Activated CD4-positive, alpha-beta memory T cell treated with anti-CD3 and anti-CD28 coated beads, Interleukin-2, amount 10 ng/mL, durations not matched to agents 7 days and 5 days (primary cell): ENCODE measurements at regions not wholly inside any gene's neighbourhood (a gene's known extent, or its start where the extent isn't known, plus 50 kb on each side); places are given as distances from the start of the nearest gene placed in this dataset.

Experiments used
- CTCF ChIA-PET: fragments of 350-600 bp; sonication (Branson Sonifier 250); formaldehyde crosslinking; loops from one replicate; lab custom pipeline; 2021; ENCODE audit warnings: antibody characterized with exemption, inconsistent platforms; lab: Charles Lee
- POLR2A ChIA-PET: fragments of 350-600 bp; sonication (Branson Sonifier 250); formaldehyde crosslinking; loops from one replicate; lab custom pipeline; 2021; ENCODE audit warnings: antibody characterized with exemption; lab: Charles Lee
- DNase-seq: peaks from one replicate; pipeline ENCODE4 v3.0.0-alpha.2; 2020
- H3K27ac Mint-ChIP-seq: one replicate; pipeline ENCODE4 v1.8.0; 2021; ENCODE audit warnings: mild to moderate bottlenecking, mixed read lengths
- H3K27me3 Mint-ChIP-seq: one replicate; pipeline ENCODE4 v1.8.0; 2021; ENCODE audit warnings: mixed read lengths
- H3K36me3 Mint-ChIP-seq: one replicate; pipeline ENCODE4 v1.8.0; 2021; ENCODE audit warnings: low read depth, mixed read lengths
- H3K4me1 Mint-ChIP-seq: one replicate; pipeline ENCODE4 v1.8.0; 2021; ENCODE audit warnings: mixed read lengths
- H3K4me3 Mint-ChIP-seq: one replicate; pipeline ENCODE4 v1.8.0; 2021; ENCODE audit warnings: mild to moderate bottlenecking, mixed read lengths
- H3K9me3 Mint-ChIP-seq: one replicate; pipeline ENCODE4 v1.8.0; 2021; ENCODE audit warnings: mixed read lengths

DNA sequence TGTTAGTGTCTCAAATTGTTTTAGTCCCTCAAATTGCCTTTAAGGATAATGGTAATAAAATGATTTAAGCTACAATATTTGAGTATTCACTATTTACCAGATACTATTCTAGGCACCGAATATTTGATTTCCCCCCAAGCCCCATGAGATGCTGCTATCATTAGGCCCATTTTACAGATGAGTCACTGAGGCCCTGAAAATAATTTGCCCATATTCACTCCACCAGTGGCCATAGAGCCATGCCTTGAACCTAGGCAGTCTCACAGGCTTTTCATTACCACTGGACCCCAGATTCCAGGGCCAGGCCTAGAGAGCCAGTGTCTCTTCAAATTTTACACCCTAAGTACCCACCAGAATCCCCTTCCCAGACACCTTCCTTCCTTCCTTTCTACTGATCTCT, 133.7 kb downstream of the LINC00237 start:
- no peaks in the 10 kb centered on the region for H3K36me3 Mint-ChIP-seq
- H3K4me3 Mint-ChIP-seq, result no peak overlapping the region
- peaks cover 2% of the 10 kb centered on the region for H3K27me3 Mint-ChIP-seq
- H3K9me3 Mint-ChIP-seq, result no peaks in the 10 kb centered on the region
- H3K27ac Mint-ChIP-seq, result no peak overlapping the region
- ChIA-PET POLR2A (no interaction called here), CTCF (no interaction called here)
- no peaks in the 10 kb centered on the region for H3K4me1 Mint-ChIP-seq
- DNase-seq, result no peak

GRCh38 chr20:20971810-20972209, 134.3 kb downstream of the LINC00237 start:
- ChIA-PET CTCF (no interaction called here), POLR2A (no interaction called here)
- Mint-ChIP-seq H3K4me3 (no peak overlapping the region), H3K27me3 (peaks cover 2% of the 10 kb centered on the region), H3K9me3 (no peaks in the 10 kb centered on the region), H3K4me1 (no peaks in the 10 kb centered on the region), H3K36me3 (no peaks in the 10 kb centered on the region), H3K27ac (no peak overlapping the region)
- no peak for DNase-seq

GRCh38 chr20:20970841-20971240, 135.3 kb downstream of the LINC00237 start:
- Mint-ChIP-seq H3K36me3 (no peaks in the 10 kb centered on the region), H3K4me3 (no peak overlapping the region)
- CTCF ChIA-PET, result no interaction called here

GRCh38 chr20:20969701-20970280, 136.4 kb downstream of the LINC00237 start:
- Mint-ChIP-seq H3K4me3 (no peak overlapping the region), H3K36me3 (no peaks in the 10 kb centered on the region), H3K9me3 (no peaks in the 10 kb centered on the region), H3K27me3 (peaks cover 2% of the 10 kb centered on the region), H3K27ac (no peak overlapping the region), H3K4me1 (no peaks in the 10 kb centered on the region)
- DNase-seq, result no peak
- POLR2A ChIA-PET, result no interaction called here
- CTCF ChIA-PET, result no interaction called here

More at GRCh38 chr20:20970841-20971240, 135.3 kb downstream of the LINC00237 start:
- Mint-ChIP-seq H3K27ac (no peak overlapping the region), H3K4me1 (no peaks in the 10 kb centered on the region), H3K27me3 (peaks cover 2% of the 10 kb centered on the region), H3K9me3 (no peaks in the 10 kb centered on the region)
- POLR2A ChIA-PET, result no interaction called here
- no peak for DNase-seq

- no peak overlapping the region for H3K4me3 Mint-ChIP-seq
- H3K27me3 Mint-ChIP-seq, result peaks cover 2% of the 10 kb centered on the region
- no peaks in the 10 kb centered on the region for H3K4me1 Mint-ChIP-seq
- H3K36me3 Mint-ChIP-seq, result no peaks in the 10 kb centered on the region
- no peaks in the 10 kb centered on the region for H3K9me3 Mint-ChIP-seq
- DNase-seq, result no peak
- ChIA-PET CTCF (no interaction called here), POLR2A (no interaction called here)
- H3K27ac Mint-ChIP-seq, result no peak overlapping the region
These were observed 138.5 kb downstream of the LINC00237 start for GRCh38 chr20:20967564-20968184.

GRCh38 chr20:20966171-20966570, 140.0 kb downstream of the LINC00237 start:
- no peak overlapping the region for H3K27ac Mint-ChIP-seq
- no peaks in the 10 kb centered on the region for H3K4me1 Mint-ChIP-seq
- no peak for DNase-seq
- ChIA-PET POLR2A (no interaction called here), CTCF (no interaction called here)
- no peaks in the 10 kb centered on the region for H3K36me3 Mint-ChIP-seq
- no peaks in the 10 kb centered on the region for H3K9me3 Mint-ChIP-seq
- H3K4me3 Mint-ChIP-seq, result no peak overlapping the region
- H3K27me3 Mint-ChIP-seq, result peaks cover 2% of the 10 kb centered on the region

DNA sequence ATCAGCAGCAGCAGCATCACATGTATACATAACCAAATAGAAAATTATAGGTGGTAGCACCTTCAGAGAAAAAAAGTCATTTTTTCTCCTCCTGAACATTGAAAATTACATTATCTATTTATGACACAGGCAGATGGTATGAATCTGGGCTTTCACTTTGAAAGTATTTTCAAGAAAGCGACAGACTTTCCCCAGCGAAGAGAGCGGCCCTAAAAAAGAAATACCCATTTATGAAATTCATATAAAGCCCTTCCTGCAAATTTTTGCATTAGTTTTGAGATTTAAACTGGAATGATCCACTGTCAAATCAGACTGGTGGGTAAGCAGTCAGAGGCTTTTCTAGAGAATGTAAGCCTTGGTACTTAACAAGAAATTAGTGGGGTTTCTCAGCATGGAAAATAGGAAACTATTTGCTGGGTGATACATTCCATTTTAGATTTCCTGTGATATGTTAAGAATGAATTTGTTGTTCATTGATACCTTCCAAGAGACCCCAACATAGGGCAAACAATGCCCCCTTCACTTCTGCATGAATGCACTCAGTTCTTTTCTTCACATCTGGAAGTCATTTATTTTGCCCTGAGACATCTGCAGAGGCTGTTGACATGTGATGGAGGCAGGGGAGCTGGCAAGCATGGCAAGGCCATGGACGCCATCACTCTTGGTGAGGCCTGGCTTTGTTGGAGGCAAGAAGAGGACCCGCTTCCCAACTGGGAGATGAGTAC, 147.0 kb downstream of the LINC00237 start:
- ChIA-PET POLR2A (no interaction called here), CTCF (no interaction called here)
- Mint-ChIP-seq H3K36me3 (no peaks in the 10 kb centered on the region), H3K9me3 (no peaks in the 10 kb centered on the region), H3K4me3 (no peak overlapping the region), H3K27ac (no peak overlapping the region), H3K27me3 (peaks cover 3% of the 10 kb centered on the region), H3K4me1 (no peaks in the 10 kb centered on the region)
- DNase-seq, result no peak

- Mint-ChIP-seq H3K9me3 (no peaks in the 10 kb centered on the region), H3K4me3 (no peak overlapping the region), H3K36me3 (no peaks in the 10 kb centered on the region), H3K4me1 (no peaks in the 10 kb centered on the region), H3K27me3 (peaks cover 3% of the 10 kb centered on the region), H3K27ac (no peak overlapping the region)
- DNase-seq, result no peak
- ChIA-PET POLR2A (no interaction called here), CTCF (no interaction called here)
These were observed 149.6 kb downstream of the LINC00237 start for GRCh38 chr20:20956513-20956931.

DNA sequence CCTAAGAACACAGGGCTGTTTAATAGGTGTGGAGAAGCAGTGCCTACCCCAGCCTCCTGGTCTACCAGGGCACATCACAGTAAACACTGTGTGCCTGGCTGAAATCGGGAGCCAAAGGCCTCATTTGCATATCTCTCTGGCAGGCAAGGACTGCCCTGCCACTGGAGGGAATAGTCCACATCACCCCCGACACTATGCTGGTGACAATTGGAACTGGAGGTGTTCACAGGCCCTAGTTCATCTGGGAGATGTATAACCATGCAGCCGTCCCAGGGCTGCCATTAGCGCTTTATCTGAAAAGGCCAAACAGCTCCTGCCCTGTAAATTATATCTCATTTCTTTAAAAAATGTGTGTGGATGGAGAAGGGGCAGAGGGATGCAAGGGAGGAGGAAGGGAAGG, 150.3 kb downstream of the LINC00237 start:
- H3K4me1 Mint-ChIP-seq, result no peaks in the 10 kb centered on the region
- no peak overlapping the region for H3K4me3 Mint-ChIP-seq
- POLR2A ChIA-PET, result no interaction called here
- H3K36me3 Mint-ChIP-seq, result no peaks in the 10 kb centered on the region
- H3K27me3 Mint-ChIP-seq, result peaks cover 3% of the 10 kb centered on the region
- H3K9me3 Mint-ChIP-seq, result no peaks in the 10 kb centered on the region
- DNase-seq, result no peak
- CTCF ChIA-PET, result no interaction called here
- no peak overlapping the region for H3K27ac Mint-ChIP-seq

GRCh38 chr20:20953738-20954618, 152.2 kb downstream of the LINC00237 start:
- H3K4me1 Mint-ChIP-seq, result no peaks in the 10 kb centered on the region
- peaks cover 3% of the 10 kb centered on the region for H3K27me3 Mint-ChIP-seq
- no peaks in the 10 kb centered on the region for H3K9me3 Mint-ChIP-seq
- ChIA-PET POLR2A (no interaction called here), CTCF (no interaction called here)
- no peak for DNase-seq
- H3K36me3 Mint-ChIP-seq, result no peaks in the 10 kb centered on the region
- no peak overlapping the region for H3K4me3 Mint-ChIP-seq
- H3K27ac Mint-ChIP-seq, result no peak overlapping the region

- CTCF ChIA-PET, result no interaction called here
- DNase-seq, result no peak
- Mint-ChIP-seq H3K4me1 (no peaks in the 10 kb centered on the region), H3K27me3 (peaks cover 3% of the 10 kb centered on the region), H3K36me3 (no peaks in the 10 kb centered on the region), H3K9me3 (peaks cover 2% of the 10 kb centered on the region), H3K27ac (no peak overlapping the region), H3K4me3 (no peak overlapping the region)
- POLR2A ChIA-PET, result no interaction called here
These were observed 155.5 kb downstream of the LINC00237 start for GRCh38 chr20:20950620-20951019.

- H3K9me3 Mint-ChIP-seq, result peaks cover 2% of the 10 kb centered on the region
- no peaks in the 10 kb centered on the region for H3K36me3 Mint-ChIP-seq
- ChIA-PET CTCF (no interaction called here), POLR2A (no interaction called here)
- H3K27me3 Mint-ChIP-seq, result no peaks in the 10 kb centered on the region
- no peak overlapping the region for H3K27ac Mint-ChIP-seq
- no peaks in the 10 kb centered on the region for H3K4me1 Mint-ChIP-seq
- no peak for DNase-seq
- no peak overlapping the region for H3K4me3 Mint-ChIP-seq
These were observed 159.9 kb downstream of the LINC00237 start for GRCh38 chr20:20946122-20946759.

GRCh38 chr20:20941468-20941889, 164.7 kb downstream of the LINC00237 start:
- no peak overlapping the region for H3K4me3 Mint-ChIP-seq
- H3K27me3 Mint-ChIP-seq, result no peaks in the 10 kb centered on the region
- H3K27ac Mint-ChIP-seq, result no peak overlapping the region
- CTCF ChIA-PET, result no interaction called here
- DNase-seq, result no peak
- no peaks in the 10 kb centered on the region for H3K4me1 Mint-ChIP-seq
- H3K36me3 Mint-ChIP-seq, result no peaks in the 10 kb centered on the region
- H3K9me3 Mint-ChIP-seq, result peaks cover 2% of the 10 kb centered on the region
- POLR2A ChIA-PET, result no interaction called here
